CD4-positive, alpha-beta T cell treated with Interferon gamma for 1 hour (primary cell): ENCODE measurements at regions not wholly inside any gene's neighbourhood (a gene's known extent, or its start where the extent isn't known, plus 50 kb on each side); places are given as distances from the start of the nearest gene placed in this dataset.
"Not testable (repeated sequence)": the region's sequence is repeated elsewhere in the genome, so short reads cannot be mapped to it uniquely, and the experiment has no call there.

Experiments
- DNase-seq: peaks from one replicate; pipeline ENCODE4 v3.0.0-alpha.2; 2020

GRCh38 chr11:42906226-42906625, 405.6 kb upstream of the API5 start:
- DNase-seq = no peak

GRCh38 chr11:42913731-42914130, 398.1 kb upstream of the API5 start:
- no peak for DNase-seq

- no peak for DNase-seq
These were observed 388.1 kb upstream of the API5 start for GRCh38 chr11:42923651-42924050.

GRCh38 chr11:42925916-42926315, 385.9 kb upstream of the API5 start:
- DNase-seq = no peak

GRCh38 chr11:42947405-42947804, 364.4 kb upstream of the API5 start:
- no peak for DNase-seq

- DNase-seq = not testable (repeated sequence)
These were observed 361.9 kb upstream of the API5 start for GRCh38 chr11:42949738-42950376.

- DNase-seq = no peak
These were observed 360.5 kb upstream of the API5 start for GRCh38 chr11:42951266-42951665.

GRCh38 chr11:42957831-42958230, 354.0 kb upstream of the API5 start:
- no peak for DNase-seq

GRCh38 chr11:42958635-42959034, 353.2 kb upstream of the API5 start:
- no peak for DNase-seq

- DNase-seq = no peak
These were observed 351.2 kb upstream of the API5 start for GRCh38 chr11:42960521-42961088.

GRCh38 chr11:42967653-42968052, 344.1 kb upstream of the API5 start:
- no peak for DNase-seq

GRCh38 chr11:42972741-42973140, 339.1 kb upstream of the API5 start:
- no peak for DNase-seq

- no peak for DNase-seq
These were observed 337.2 kb upstream of the API5 start for GRCh38 chr11:42974510-42975179.

- no peak for DNase-seq
These were observed 336.6 kb upstream of the API5 start for GRCh38 chr11:42975180-42975529.

- DNase-seq = no peak
These were observed 335.1 kb upstream of the API5 start for GRCh38 chr11:42976636-42977217.

GRCh38 chr11:42992594-42992993, 319.2 kb upstream of the API5 start:
- no peak for DNase-seq

GRCh38 chr11:42996421-42997307, 315.1 kb upstream of the API5 start:
- DNase-seq = no peak

GRCh38 chr11:43004879-43005278, 306.9 kb upstream of the API5 start:
- DNase-seq = not testable (repeated sequence)

GRCh38 chr11:43010042-43010441, 301.8 kb upstream of the API5 start:
- no peak for DNase-seq

GRCh38 chr11:43012606-43013005, 299.2 kb upstream of the API5 start:
- no peak for DNase-seq

GRCh38 chr11:43021466-43021865, 290.3 kb upstream of the API5 start:
- no peak for DNase-seq

GRCh38 chr11:43034341-43034740, 277.5 kb upstream of the API5 start:
- DNase-seq = no peak

- no peak for DNase-seq
These were observed 276.7 kb upstream of the API5 start for GRCh38 chr11:43035086-43035485.
